ENCODE measurements at regions not wholly inside any gene's neighbourhood (a gene's known extent, or its start where the extent isn't known, plus 50 kb on each side); places are given as distances from the start of the nearest gene placed in this dataset.

- TF ChIP-seq CTCF (conservative IDR thresholded peaks at IDR 0.05), result no peak
- no peak for TF ChIP-seq ZFX (IDR thresholded peaks at IDR 0.05)
Observed at GRCh38 chr9:20065046-20065445, 276.2 kb upstream of the SLC24A2 start.

All from C4-2B (cell line).